ENCODE measurements at regions not wholly inside any gene's neighbourhood (a gene's known extent, or its start where the extent isn't known, plus 50 kb on each side); places are given as distances from the start of the nearest gene placed in this dataset.

DNA sequence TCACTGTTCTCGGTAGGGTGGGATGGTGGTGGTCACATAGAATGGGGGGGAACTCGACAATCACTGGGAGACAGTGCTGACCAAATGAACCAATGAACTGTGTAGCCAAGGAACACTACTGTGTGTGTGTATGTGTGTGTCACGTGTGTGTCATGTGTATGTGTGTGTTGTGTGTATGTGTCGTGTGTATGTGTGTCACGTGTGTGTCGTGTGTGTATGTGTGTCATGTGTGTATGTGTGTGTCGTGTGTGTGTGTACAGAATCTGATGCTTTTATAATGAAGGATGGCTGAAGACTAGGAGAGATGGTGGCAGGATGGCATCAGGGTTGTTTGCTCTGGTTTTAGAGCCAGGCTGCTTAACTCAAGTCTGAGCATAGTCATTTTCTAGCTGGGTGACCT is 99.1 kb upstream of the DUSP22 start:
- H3K4me3 ChIP-seq (ENCODE audit: low read length): no peak overlapping the region
- TF ChIP-seq, protein P1, sequence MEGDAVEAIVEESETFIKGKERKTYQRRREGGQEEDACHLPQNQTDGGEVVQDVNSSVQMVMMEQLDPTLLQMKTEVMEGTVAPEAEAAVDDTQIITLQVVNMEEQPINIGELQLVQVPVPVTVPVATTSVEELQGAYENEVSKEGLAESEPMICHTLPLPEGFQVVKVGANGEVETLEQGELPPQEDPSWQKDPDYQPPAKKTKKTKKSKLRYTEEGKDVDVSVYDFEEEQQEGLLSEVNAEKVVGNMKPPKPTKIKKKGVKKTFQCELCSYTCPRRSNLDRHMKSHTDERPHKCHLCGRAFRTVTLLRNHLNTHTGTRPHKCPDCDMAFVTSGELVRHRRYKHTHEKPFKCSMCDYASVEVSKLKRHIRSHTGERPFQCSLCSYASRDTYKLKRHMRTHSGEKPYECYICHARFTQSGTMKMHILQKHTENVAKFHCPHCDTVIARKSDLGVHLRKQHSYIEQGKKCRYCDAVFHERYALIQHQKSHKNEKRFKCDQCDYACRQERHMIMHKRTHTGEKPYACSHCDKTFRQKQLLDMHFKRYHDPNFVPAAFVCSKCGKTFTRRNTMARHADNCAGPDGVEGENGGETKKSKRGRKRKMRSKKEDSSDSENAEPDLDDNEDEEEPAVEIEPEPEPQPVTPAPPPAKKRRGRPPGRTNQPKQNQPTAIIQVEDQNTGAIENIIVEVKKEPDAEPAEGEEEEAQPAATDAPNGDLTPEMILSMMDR (conservative IDR thresholded peaks at IDR 0.05; ENCODE audit: low read depth, low read length): no peak
- no peak for DNase-seq (ENCODE audit: low read depth)

DNA sequence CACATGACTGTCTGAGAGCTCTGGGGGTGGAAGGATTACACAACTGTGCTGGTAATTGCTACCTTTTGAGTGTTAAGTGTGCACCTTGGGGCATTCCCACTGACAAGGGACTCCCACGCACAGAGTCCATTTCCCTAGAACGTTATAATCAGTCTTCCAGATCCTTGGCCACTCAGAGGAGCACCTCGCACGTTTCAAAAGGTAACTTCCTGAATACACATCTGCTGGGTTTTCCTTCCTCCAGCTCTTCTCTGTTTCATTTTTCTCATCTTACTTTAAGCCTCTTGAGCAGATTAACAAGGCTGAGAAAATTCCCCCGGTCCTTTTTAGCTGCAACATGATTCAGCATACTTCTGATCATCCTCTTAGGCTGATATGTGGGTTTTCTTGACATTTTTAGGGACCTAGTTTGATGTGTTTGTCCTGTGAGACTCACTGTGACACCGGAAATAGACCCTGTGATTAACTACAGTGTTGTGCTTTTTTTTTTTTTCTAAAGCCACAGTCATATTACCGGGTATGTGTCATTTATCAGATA is 98.4 kb upstream of the DUSP22 start:
- no peak overlapping the region for H3K4me3 ChIP-seq (ENCODE audit: low read length)
- TF ChIP-seq, protein P1 (conservative IDR thresholded peaks at IDR 0.05; ENCODE audit: low read depth, low read length): no peak
- no peak for DNase-seq (ENCODE audit: low read depth)

GRCh38 chr6:195861-196360 is 96.4 kb upstream of the DUSP22 start:
- DNase-seq (ENCODE audit: low read depth): no peak
- TF ChIP-seq, protein P1 (conservative IDR thresholded peaks at IDR 0.05; ENCODE audit: low read depth, low read length): no peak
- H3K4me3 ChIP-seq (ENCODE audit: low read length): no peak overlapping the region

DNA sequence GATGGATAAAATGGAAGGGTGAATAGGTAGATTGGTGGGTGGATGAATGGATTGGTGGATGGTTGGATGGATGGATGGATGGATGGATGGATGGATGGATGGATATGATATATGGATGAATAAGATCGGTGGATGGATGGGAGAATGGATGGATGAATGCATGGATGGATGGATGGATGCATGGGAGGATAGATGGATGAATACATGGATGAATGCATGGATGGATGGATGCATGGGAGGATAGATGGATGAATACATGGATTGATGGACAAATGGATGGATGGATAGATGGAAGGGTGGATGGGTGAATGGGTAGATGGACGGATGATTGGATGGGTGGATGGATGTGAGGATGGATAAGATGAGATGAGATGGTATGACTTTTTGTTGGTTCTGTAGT is 95.7 kb upstream of the DUSP22 start:
- TF ChIP-seq, protein P1 (conservative IDR thresholded peaks at IDR 0.05; ENCODE audit: low read depth, low read length): no peak
- no peak for DNase-seq (ENCODE audit: low read depth)

GRCh38 chr6:203661-204060 is 88.6 kb upstream of the DUSP22 start:
- H3K4me3 ChIP-seq (ENCODE audit: low read length): no peak overlapping the region
- DNase-seq (ENCODE audit: low read depth): no peak
- TF ChIP-seq, protein P1 (conservative IDR thresholded peaks at IDR 0.05; ENCODE audit: low read depth, low read length): no peak

More for the DNA sequence above, 95.7 kb upstream of the DUSP22 start:
- H3K4me3 ChIP-seq (ENCODE audit: low read length): no peak overlapping the region

DNA sequence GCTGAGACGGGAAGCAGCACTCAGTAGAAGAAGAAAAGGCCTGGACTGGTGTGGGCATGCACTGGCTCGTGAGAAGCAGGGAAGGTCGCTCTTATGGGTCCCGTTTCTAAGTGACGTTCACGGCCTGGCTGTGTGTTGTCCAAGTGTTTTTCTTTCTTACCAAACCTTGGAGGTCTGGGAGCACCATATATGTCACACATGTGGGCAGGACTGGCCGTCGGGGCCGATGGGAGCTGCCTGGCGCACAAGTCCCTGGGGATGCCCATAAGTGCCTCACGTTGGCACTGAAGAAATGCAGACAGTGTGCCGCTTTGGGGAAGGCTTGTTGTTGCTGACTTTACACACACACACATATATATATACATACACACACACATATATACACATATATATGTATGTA is 86.0 kb upstream of the DUSP22 start:
- no peak for DNase-seq (ENCODE audit: low read depth)
- TF ChIP-seq, protein P1 (conservative IDR thresholded peaks at IDR 0.05; ENCODE audit: low read depth, low read length): no peak
- no peak overlapping the region for H3K4me3 ChIP-seq (ENCODE audit: low read length)

DNA sequence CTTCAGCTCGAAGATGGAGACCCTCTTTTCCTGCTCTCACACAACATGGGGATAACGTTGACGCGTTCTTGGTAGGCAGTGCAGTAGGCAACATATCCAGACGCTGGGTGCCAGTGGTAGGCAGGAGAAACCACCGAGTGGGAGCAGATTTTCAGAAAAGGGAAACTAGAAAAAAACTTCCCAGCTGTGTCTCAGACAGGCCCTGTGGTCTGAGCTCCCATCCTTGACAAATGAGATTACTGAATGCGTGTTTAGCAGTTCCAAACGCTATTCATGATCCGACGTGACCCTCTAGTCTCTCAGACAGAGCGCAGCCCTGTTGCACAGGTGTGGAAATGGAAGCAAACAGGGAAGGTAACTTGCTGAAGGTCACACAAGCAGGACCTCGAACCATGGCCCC is 83.9 kb upstream of the DUSP22 start:
- TF ChIP-seq, protein P1 (conservative IDR thresholded peaks at IDR 0.05; ENCODE audit: low read depth, low read length): no peak
- DNase-seq (ENCODE audit: low read depth): no peak
- H3K4me3 ChIP-seq (ENCODE audit: low read length): no peak overlapping the region

All from retinal pigment epithelial cell (primary cell).